BJ (cell line): ENCODE measurements at regions not wholly inside any gene's neighbourhood (a gene's known extent, or its start where the extent isn't known, plus 50 kb on each side); places are given as distances from the start of the nearest gene placed in this dataset.

Experiments used
- CTCF ChIA-PET: fragments of 350-600 bp; formaldehyde crosslinking; extraction: SDS; loops from one replicate; lab custom pipeline; 2021; ENCODE audit warnings: antibody characterized with exemption, inconsistent platforms; lab: Yijun Ruan, JAX
- POLR2A ChIA-PET: fragments of 300-600 bp; sonication (Branson Sonifier 250); formaldehyde crosslinking; extraction: SDS; loops from one replicate; lab custom pipeline; 2021; ENCODE audit warnings: antibody characterized with exemption; lab: Charles Lee
- DNase-seq: peaks from one replicate; pipeline ENCODE4 v3.0.0-alpha.2; 2011; ENCODE audit warnings: low read depth
- H3K27me3 ChIP-seq: 2 replicates; pipeline ENCODE4 v1.6.0; 2011; ENCODE audit warnings: low read length; ENCODE audit not compliant: control insufficient read depth, insufficient read depth
- H3K36me3 ChIP-seq: 2 replicates; pipeline ENCODE4 v1.5.1; 2011; ENCODE audit warnings: low read length; ENCODE audit not compliant: control insufficient read depth, insufficient read depth
- H3K4me3 ChIP-seq: 2 replicates; pipeline ENCODE4 v1.5.1; 2011; ENCODE audit warnings: low read depth, mild to moderate bottlenecking, control low read depth, low read length
- CTCF ChIP-seq: IDR thresholded peaks from 2 replicates; pipeline ENCODE4 v1.5.1; 2011; ENCODE audit warnings: low read depth, mild to moderate bottlenecking, control low read depth, inconsistent platforms, low read length, moderate library complexity; ENCODE audit not compliant: insufficient read depth

GRCh38 chr4:119750048-119750447, 121.4 kb upstream of the PDE5A start:
- no peaks in the 10 kb centered on the region for H3K27me3 ChIP-seq
- ChIA-PET POLR2A (no interaction called here), CTCF (interaction anchor here (1.1 to 2.1 kb wide), 2 partner anchors 13 to 121 kb away, joined by 3 to 6 read pairs; partner anchors contain the start of gene PDE5A)
- no peak for TF ChIP-seq CTCF
- no peak overlapping the region for H3K4me3 ChIP-seq
- no peak for DNase-seq
- no peaks in the 10 kb centered on the region for H3K36me3 ChIP-seq

- CTCF ChIA-PET: no interaction called here
- POLR2A ChIA-PET: no interaction called here
- Histone ChIP-seq H3K4me3 (no peak overlapping the region), H3K36me3 (no peaks in the 10 kb centered on the region), H3K27me3 (no peaks in the 10 kb centered on the region)
- no peak for DNase-seq
- no peak for TF ChIP-seq CTCF
These were observed 120.2 kb upstream of the PDE5A start for GRCh38 chr4:119748853-119749252.

DNA sequence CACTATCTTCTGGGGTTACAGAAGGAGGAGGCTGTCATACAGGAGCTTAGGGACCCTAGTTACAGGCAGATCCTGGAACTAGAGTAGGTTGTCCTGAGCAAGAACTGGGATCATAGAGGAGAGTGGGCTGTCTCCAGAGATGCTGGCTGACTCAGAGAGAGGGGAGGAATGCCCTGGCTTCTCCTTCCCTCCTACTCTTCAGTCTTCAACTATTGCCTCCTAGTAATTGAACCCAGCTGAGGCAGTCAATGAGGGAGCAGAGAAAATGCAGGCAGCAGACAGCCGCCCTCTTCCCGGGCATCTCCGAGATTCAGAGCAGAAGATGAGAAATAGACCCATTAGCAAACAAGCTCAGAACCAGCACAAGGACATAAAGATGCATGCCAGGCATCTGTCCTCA, 118.3 kb upstream of the PDE5A start:
- CTCF ChIA-PET: interaction anchor here (0.6 to 3.6 kb wide), 3 partner anchors 12 to 281 kb away, joined by 3 to 16 read pairs (median 6); partner anchors contain the start of gene PDE5A
- Histone ChIP-seq H3K27me3 (no peaks in the 10 kb centered on the region), H3K4me3 (no peak overlapping the region), H3K36me3 (no peaks in the 10 kb centered on the region)
- POLR2A ChIA-PET: interaction anchor here (0.5 kb wide), 1 partner anchor 323 kb away, joined by 4 read pairs; no protein-coding TSS in a partner anchor
- TF ChIP-seq CTCF: no peak
- DNase-seq: no peak

DNA sequence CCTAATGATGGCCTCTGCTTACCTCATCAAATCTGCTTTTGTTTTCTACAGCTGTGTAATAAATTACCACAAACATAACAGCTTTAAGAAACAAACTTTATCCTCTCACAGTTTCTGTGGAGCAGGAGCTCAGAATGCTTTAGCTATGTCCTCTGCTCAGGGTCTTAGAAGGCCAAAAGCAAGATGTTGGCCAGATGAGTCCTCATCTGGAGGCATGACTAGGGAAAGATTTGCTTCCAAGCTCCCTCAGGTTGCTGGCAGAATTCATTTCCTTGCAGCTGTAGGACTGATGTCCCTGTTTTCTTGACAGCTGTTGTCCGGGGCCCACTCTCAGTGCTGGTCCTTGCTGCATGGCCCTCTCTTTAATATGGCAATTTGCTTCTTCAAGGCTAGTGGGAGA, 116.7 kb upstream of the PDE5A start:
- ChIA-PET POLR2A (no interaction called here), CTCF (interaction anchor here (1.5 to 3.6 kb wide), 2 partner anchors 10 to 117 kb away, joined by 6 to 16 read pairs; partner anchors contain the start of gene PDE5A)
- H3K4me3 ChIP-seq: no peak overlapping the region
- H3K36me3 ChIP-seq: no peaks in the 10 kb centered on the region
- no peak for DNase-seq
- TF ChIP-seq CTCF: no peak
- H3K27me3 ChIP-seq: no peaks in the 10 kb centered on the region

DNA sequence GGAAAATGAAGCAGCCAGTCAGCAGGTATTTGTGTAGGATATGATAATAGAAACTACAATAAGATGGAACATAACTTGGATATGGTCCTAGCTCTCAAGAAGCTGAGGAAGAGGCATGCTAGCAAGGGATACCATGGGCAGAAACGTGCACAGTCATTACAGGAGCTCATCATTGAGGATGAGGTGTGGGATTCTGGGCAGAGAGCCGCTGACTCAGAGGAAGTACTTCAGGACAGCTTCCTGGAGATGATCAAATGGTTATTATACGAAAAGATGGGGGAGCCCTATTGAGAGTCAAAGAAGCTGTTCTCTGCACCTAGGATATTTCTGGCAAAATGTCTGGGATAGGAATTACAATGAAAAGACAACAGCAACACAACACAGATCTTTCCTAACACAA, 116.0 kb upstream of the PDE5A start:
- H3K4me3 ChIP-seq: no peak overlapping the region
- H3K36me3 ChIP-seq: no peaks in the 10 kb centered on the region
- no peak for TF ChIP-seq CTCF
- CTCF ChIA-PET: interaction anchor here (0.9 to 3.6 kb wide), 3 partner anchors 9 to 117 kb away, joined by 3 to 16 read pairs (median 6); partner anchors contain the start of gene PDE5A
- POLR2A ChIA-PET: no interaction called here
- no peak for DNase-seq
- H3K27me3 ChIP-seq: no peaks in the 10 kb centered on the region
